Thyroid gland (tissue), 4 donors: ENCODE measurements at regions not wholly inside any gene's neighbourhood (a gene's known extent, or its start where the extent isn't known, plus 50 kb on each side); places are given as distances from the start of the nearest gene placed in this dataset.

ENCODE experiments used
- POLR2A ChIP-seq, 2 donors: fragments of 450-650 bp; IDR thresholded peaks; one replicate each; pipeline ENCODE4 v1.6.1; 2017; ENCODE audit warnings: antibody characterized with exemption in 2 of 2, mild to moderate bottlenecking in 2 of 2, moderate library complexity in 1 of 2
- TF ChIP-seq, protein P1 (sequence below), 6 experiments: fragments of 200-600 bp in 3 of 6; fragments of 450-650 bp in 3 of 6; sonication (generic) in 3 of 6; IDR thresholded peaks; one replicate each; pipeline ENCODE4 v1.5.1; 2016 to 2019; ENCODE audit warnings: antibody characterized with exemption in 6 of 6, mild to moderate bottlenecking in 2 of 6, inconsistent platforms in 1 of 6, moderate library complexity in 1 of 6

DNA sequence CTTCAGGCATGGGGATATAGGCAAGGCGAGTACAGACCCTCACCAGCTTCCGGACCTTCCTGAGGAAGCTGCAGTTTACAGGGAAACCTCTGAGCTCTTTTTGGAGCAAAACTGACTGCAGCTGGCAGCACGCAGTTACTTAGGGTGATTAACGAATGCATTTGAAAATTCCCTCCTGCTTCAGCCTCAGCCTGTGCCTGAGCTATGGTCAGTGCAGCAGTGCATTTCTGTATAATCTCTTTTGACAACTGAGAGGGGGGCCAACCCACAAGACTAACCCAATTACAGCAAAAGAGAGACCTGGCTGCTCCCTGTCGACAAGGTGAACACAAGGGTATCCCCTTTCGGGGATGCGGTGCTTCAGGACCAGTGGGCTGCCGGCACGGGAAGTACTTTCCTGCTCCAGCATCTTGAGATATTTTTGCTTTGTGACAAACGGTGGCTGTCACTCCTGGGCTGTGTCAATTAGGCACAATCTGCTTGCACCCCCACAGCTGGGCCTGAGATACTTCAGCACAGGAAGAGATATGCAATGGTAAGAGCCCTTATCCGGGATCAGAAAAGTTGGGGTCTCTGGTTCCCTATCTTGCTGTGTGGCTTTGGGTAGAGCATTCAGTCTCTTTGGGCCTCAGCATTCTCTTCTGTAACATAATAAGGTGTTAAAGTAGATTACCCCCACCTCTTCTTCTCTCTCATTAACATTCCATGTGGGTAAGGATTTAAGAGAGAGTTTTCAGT lies 141.0 kb downstream of the TMEM17 start:
- TF ChIP-seq, protein P1, sequence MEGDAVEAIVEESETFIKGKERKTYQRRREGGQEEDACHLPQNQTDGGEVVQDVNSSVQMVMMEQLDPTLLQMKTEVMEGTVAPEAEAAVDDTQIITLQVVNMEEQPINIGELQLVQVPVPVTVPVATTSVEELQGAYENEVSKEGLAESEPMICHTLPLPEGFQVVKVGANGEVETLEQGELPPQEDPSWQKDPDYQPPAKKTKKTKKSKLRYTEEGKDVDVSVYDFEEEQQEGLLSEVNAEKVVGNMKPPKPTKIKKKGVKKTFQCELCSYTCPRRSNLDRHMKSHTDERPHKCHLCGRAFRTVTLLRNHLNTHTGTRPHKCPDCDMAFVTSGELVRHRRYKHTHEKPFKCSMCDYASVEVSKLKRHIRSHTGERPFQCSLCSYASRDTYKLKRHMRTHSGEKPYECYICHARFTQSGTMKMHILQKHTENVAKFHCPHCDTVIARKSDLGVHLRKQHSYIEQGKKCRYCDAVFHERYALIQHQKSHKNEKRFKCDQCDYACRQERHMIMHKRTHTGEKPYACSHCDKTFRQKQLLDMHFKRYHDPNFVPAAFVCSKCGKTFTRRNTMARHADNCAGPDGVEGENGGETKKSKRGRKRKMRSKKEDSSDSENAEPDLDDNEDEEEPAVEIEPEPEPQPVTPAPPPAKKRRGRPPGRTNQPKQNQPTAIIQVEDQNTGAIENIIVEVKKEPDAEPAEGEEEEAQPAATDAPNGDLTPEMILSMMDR (IDR thresholded peaks at IDR 0.05): no peak
- no peak for TF ChIP-seq POLR2A (IDR thresholded peaks at IDR 0.05)
